Neural progenitor cell (in vitro differentiated cells): ENCODE measurements at regions not wholly inside any gene's neighbourhood (a gene's known extent, or its start where the extent isn't known, plus 50 kb on each side); places are given as distances from the start of the nearest gene placed in this dataset.

Experiments
- CTCF ChIP-seq: fragments of 200-600 bp; sonication (generic); IDR thresholded peaks from 2 replicates; pipeline ENCODE4 v1.5.1; 2017; ENCODE audit warnings: antibody characterized with exemption, mild to moderate bottlenecking
- EZH2 ChIP-seq: fragments of 200-600 bp; sonication (generic); IDR thresholded peaks from 2 replicates; pipeline ENCODE4 v1.6.1; 2017; ENCODE audit warnings: antibody characterized with exemption, mild to moderate bottlenecking, moderate library complexity

- TF ChIP-seq CTCF (no peak), EZH2 (no peak)
Observed at GRCh38 chr2:59413751-59414570, 1139.5 kb downstream of the BCL11A start.
